GM19351 (cell line): ENCODE measurements at regions not wholly inside any gene's neighbourhood (a gene's known extent, or its start where the extent isn't known, plus 50 kb on each side); places are given as distances from the start of the nearest gene placed in this dataset.

ENCODE experiments used
- ATAC-seq: cut with Tn5 transposase; IDR thresholded peaks from one replicate; pipeline ENCODE4 v1.9.1; 2021; ENCODE audit warnings: mild to moderate bottlenecking, moderate library complexity; ENCODE audit not compliant: unreplicated experiment

- ATAC-seq, result no peak
Measured at GRCh38 chrX:68930542-68931317, 101.9 kb downstream of the EFNB1 start.

GRCh38 chrX:68929332-68930150 lies 100.7 kb downstream of the EFNB1 start:
- no peak for ATAC-seq

- ATAC-seq, result no peak
Measured at GRCh38 chrX:68928401-68928800, 99.6 kb downstream of the EFNB1 start.

DNA sequence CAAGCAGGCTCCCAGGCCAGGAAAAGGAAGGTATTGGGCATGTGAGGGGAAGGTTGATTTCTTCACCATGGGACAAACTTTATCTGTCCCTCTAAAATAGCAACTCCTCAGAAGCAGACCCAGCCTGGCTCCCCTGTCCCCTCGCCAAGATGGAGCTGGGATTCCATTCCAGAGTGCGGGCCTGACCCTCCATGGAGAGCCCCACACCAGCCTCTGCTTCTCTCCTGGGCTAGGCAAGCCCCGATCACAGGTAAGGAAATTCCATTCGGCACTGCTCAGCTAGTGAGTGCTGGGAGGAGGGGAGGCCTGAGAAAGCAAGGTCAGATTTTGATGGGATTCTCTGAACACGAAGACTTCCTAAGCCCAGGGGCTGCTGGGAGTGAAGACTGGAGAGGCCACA lies 98.4 kb downstream of the EFNB1 start:
- no peak for ATAC-seq

DNA sequence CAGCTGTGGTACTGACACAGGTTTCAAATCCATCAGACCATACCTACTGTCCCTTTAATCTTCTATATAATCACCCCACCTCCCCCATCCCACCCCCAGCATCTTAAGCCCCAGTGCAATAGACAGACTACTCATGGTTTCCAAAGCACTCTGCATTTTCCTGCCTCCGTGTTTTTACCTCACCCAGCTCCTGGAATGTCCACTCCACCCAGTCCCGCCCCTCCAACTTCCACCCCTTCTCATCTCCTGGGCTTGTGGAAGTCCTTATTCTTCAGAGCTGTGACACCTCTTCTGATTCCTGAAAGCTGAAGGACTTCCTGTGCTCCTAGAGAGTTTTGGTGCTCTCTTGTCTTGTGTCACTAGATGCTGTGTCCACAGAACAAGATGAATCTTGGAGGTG lies 94.3 kb downstream of the EFNB1 start:
- no peak for ATAC-seq

DNA sequence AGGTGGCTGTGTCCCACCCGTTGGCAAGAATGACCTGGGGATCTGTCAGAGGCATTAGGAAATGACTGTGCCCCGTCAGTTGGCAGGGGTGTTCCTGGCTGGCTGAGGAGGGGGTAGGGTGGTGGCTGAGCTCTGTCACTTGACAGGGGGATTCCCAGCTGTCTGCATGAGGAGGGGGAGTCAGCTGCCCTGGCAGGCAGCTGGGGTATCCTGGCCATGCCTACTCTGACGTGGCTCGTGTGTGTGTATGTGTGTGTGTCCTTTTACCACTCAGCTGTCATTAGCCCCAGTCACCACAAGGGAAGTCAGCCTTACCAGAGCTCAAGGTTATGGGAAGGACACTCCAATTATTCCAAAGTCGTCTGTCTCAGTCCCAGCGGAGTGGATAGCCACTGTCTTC lies 93.2 kb downstream of the EFNB1 start:
- ATAC-seq, result no peak

GRCh38 chrX:68920561-68920960 lies 91.7 kb downstream of the EFNB1 start:
- ATAC-seq, result no peak

DNA sequence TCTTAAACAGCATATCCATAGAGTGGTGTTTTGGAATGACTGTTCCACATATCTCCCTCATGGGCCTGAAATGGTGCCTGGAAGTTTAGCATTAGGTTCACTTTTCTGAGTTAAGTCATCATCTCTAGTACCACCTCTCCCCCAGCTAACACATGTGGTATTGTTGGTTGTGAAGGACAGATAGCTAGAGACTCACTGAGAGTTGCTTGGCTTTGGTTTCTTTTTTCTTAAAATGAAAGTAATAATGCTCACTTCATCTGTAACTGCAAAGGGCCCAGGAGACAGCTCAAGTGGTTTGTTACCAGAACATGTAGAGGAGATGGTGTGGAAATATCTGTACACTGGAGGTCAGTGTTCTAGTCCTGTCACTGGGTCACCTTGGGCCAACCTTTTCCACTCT lies 90.9 kb downstream of the EFNB1 start:
- ATAC-seq, result no peak

DNA sequence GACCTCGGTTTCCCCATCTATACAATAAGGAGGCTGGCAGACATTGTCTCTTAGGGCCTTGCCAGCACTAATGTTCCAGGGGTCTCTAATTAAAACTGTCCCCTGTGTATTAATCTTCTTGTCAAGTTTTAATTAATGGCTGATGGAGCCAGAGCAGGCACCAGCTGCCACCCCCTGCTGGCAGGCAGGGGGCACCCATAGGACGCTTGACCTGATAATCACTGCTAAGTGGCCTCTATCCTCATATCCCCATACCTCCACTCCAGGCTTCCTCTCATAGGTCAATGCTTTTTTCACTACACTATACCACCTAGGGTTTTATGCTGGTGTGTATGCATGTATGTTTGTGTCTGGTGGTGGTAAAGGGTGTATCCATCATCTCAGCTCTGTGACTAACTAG lies 89.4 kb downstream of the EFNB1 start:
- no peak for ATAC-seq

DNA sequence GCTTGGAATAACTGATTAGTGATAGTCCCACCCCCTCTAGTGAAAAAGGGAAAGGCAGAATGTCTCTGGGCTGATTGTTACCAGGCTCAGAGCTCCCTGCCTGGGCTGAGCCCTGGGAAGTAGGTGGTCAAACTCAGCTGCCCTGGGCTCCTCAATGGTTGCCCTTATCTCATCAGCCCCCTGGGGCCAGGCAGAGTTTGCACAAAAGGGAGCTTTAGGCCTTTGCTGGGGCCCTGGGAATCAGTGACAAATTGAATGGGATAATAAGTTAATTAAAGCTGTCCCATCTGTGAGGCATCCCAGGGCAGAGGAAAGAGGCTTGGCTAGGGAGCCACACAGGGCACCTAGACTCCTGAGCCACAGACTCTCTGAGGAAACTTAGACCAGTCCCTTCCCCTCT lies 89.0 kb downstream of the EFNB1 start:
- no peak for ATAC-seq

DNA sequence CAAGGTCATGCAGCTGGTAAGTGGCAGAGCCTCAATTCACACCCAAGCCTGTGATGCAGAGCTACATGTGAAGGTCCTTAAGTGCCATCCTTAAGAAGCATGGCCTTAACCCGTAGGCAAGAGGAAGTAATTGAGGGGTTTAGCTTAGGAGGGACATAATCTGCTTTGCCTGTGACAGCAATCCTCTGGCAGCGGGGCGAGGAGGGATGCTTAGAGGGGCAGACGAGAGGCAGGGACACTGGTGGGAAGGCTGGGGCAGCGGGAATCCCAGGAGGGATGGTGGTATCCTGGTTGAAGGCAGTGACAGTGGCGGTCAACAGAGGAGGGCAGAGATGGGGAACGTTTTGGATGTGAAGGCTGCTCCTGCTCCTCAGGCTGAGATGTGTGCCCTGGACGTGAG lies 88.1 kb downstream of the EFNB1 start:
- ATAC-seq, result no peak

DNA sequence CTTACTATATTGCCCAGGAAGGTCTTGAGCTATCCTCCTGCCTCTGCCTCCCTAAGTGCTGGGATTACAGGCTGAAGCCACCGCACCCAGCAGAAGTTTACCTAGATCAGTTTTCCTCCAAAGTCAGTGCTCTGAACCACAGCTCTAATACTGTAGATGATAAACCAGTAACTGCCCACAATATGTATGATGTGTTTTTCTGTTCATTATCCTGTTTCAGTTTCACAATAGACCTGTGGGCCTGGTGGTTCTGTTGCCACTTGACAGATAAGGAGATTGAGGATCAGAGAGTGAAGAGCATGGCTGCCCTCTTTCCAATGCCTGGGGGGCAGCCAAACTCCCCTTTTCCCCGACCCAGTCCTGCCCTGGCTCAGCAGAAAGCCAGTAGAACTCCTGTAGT lies 87.0 kb downstream of the EFNB1 start:
- ATAC-seq, result no peak

- ATAC-seq, result no peak
Measured at GRCh38 chrX:68914479-68914946, 85.7 kb downstream of the EFNB1 start.

DNA sequence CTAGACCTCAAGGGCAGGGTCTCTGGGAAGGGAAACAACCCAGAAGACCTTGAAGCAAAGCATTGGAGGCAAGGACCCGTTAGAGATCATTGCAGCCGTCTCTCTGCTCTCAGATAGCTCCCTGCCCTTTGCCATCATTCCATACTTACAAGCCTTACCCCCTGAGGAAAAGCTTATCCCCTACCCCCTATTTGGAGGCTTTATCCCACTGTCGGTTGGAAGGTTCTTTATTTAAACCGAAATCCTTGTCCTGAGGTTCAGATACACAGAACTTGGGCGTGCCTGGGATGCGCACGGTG lies 84.4 kb downstream of the EFNB1 start:
- no peak for ATAC-seq

GRCh38 chrX:68912113-68912512 lies 83.3 kb downstream of the EFNB1 start:
- ATAC-seq, result no peak

DNA sequence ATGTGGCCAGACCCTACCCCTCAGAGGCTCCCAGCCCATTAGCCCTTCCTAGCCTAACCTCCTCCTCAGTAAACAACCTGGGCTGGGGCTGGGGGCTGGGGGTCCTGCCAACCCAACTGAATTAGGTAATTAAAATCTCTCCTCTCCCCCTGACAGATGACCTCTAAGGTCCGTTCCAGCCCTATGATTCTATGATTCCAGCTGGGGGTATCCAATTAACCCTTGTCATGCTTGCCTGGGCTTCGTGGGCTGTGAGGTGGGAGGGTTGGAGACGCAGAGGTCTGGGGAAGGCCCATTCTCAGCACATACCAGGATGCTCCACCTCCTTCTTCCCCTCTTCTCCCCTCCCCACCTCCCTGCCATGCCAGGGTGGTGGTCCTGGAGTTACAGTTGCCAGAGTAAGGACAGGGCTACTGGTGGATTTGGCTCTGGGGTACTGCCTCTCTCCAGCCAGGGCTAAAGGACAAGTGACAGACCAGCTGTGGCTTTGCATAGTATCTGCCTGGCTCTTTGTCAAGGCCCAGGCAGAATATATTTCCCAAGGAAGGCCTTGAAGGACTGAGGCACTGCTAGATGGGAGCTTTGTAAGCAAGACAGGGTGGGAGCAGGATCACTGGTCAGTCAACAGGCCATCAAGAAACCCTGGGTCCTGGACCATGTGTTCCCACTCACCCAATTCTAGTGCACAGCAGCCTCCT lies 82.1 kb downstream of the EFNB1 start:
- ATAC-seq, result no peak

- no peak for ATAC-seq
Measured at GRCh38 chrX:68909945-68910344, 81.1 kb downstream of the EFNB1 start.

DNA sequence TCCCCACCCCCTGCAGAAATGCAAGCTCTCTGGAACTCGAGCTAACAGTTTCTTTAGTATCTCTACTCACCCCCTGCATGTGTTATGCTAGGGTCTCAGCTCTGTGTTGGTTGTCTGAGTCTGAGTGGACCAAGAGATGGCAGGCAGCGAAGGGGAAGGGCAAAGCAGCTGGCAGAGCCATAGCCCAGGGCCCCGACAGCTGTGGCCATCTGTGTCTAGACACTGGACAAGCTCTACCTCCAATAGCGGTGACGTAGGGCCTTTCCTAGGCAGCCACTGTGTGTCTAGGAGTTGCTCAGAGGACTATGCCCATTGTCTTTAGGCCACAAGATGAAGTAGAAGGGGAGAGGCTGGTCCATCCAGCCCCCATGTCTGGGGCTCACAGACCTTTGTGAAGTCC lies 79.2 kb downstream of the EFNB1 start:
- no peak for ATAC-seq

- ATAC-seq, result no peak
Measured at GRCh38 chrX:68902706-68903504, 74.1 kb downstream of the EFNB1 start.

GRCh38 chrX:68901519-68901918 lies 72.7 kb downstream of the EFNB1 start:
- no peak for ATAC-seq

DNA sequence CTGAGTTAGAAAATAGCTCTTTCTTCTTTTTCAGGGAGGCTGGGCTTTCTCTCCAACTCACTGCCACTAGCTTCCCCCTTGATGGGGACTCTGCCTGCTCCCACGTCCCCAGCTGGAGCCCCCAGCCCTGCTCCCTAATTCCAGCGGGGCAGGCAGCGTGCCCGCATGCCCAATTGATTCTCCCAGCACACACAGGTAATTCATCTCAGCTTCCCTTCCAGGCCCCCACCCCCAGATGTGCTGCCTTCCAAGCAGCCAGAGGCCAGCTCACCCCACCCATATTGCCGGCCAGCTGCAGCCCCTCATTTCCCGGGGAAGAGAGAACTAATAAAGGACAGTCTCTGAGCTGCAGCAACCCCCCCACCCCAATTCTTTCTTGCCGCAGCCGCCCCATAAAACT lies 69.8 kb downstream of the EFNB1 start:
- ATAC-seq, result no peak
